CD4-positive, alpha-beta T cell (primary cell): ENCODE measurements at regions not wholly inside any gene's neighbourhood (a gene's known extent, or its start where the extent isn't known, plus 50 kb on each side); places are given as distances from the start of the nearest gene placed in this dataset.

Experiments used
- ATAC-seq: fragments of 200-7000 bp; cut with Tn5 transposase; one replicate; pipeline ENCODE4 v1.10.0; 2022; ENCODE audit warnings: mild to moderate bottlenecking; ENCODE audit not compliant: poor library complexity
- CTCF ChIA-PET: fragments of 350-600 bp; sonication (Branson Sonifier 250); formaldehyde crosslinking; loops from one replicate; lab custom pipeline; 2021; ENCODE audit warnings: antibody characterized with exemption, inconsistent platforms; lab: Charles Lee
- POLR2A ChIA-PET: fragments of 350-600 bp; sonication (Branson Sonifier 250); formaldehyde crosslinking; loops from one replicate; lab custom pipeline; 2021; ENCODE audit warnings: antibody characterized with exemption, inconsistent platforms; lab: Charles Lee
- DNase-seq, 14 experiments: peaks; one replicate each; pipeline ENCODE4 v3.0.0-alpha.2; 2013 to 2020; ENCODE audit warnings: mixed read lengths in 2 of 14
- H3K27ac ChIP-seq, 2 donors: one replicate each; pipeline versions ENCODE4 v1.5.1 to v1.7.0; 2013; ENCODE audit warnings: low read length in 2 of 2, low read depth in 1 of 2, mild to moderate bottlenecking in 1 of 2
- H3K27me3 ChIP-seq, 2 experiments: 1 replicate in 1 of 2; 2 replicates in 1 of 2; pipeline versions ENCODE4 v1.6.1 to v1.7.0; 2013; ENCODE audit warnings: low read length in 2 of 2, control low read depth in 1 of 2, mild to moderate bottlenecking in 1 of 2, moderate library complexity in 1 of 2; ENCODE audit not compliant: insufficient read depth in 2 of 2, control insufficient read depth in 1 of 2
- H3K36me3 ChIP-seq: one replicate; pipeline ENCODE4 v1.6.1; 2013; ENCODE audit warnings: low read length, control low read depth; ENCODE audit not compliant: insufficient read depth
- H3K4me1 ChIP-seq: one replicate; pipeline ENCODE4 v1.6.1; 2013; ENCODE audit warnings: low read length, control low read depth; ENCODE audit not compliant: insufficient read depth
- H3K4me3 ChIP-seq: one replicate; pipeline ENCODE4 v1.5.1; 2013; ENCODE audit warnings: mild to moderate bottlenecking, low read length, moderate library complexity
- H3K9me3 ChIP-seq, 2 experiments: 1 replicate in 1 of 2; 2 replicates in 1 of 2; pipeline versions ENCODE4 v1.6.1 to v1.7.0; 2013; ENCODE audit warnings: low read length in 2 of 2, mild to moderate bottlenecking in 2 of 2, control low read depth in 1 of 2, moderate library complexity in 1 of 2; ENCODE audit not compliant: control insufficient read depth in 1 of 2, insufficient read depth in 1 of 2
- H3K27ac Mint-ChIP-seq: one replicate; pipeline ENCODE4 v1.8.0; 2020; ENCODE audit warnings: mixed read lengths
- H3K27me3 Mint-ChIP-seq: one replicate; pipeline ENCODE4 v1.8.0; 2021; ENCODE audit warnings: mixed read lengths
- H3K36me3 Mint-ChIP-seq: one replicate; pipeline ENCODE4 v1.8.0; 2021; ENCODE audit warnings: low read depth, mixed read lengths
- H3K4me1 Mint-ChIP-seq: one replicate; pipeline ENCODE4 v1.8.0; 2021; ENCODE audit warnings: low read depth, mixed read lengths
- H3K4me3 Mint-ChIP-seq: one replicate; pipeline ENCODE4 v1.8.0; 2020; ENCODE audit warnings: mild to moderate bottlenecking, mixed read lengths
- H3K9me3 Mint-ChIP-seq: one replicate; pipeline ENCODE4 v1.8.0; 2020; ENCODE audit warnings: mixed read lengths
- intact Hi-C, 2 experiments: fragments of 100-400 bp; cut with DNase I in 1 of 2; cut with micrococcal nuclease in 1 of 2; formaldehyde crosslinking; loops; one replicate each; pipeline versions ENCODE4 v1.15.1 to v1.9.0; 2023 to 2025; cut with DNase I, micrococcal nuclease
- TF ChIP-seq, protein P1 (sequence below): fragments of 200-600 bp; IDR thresholded peaks from one replicate; pipeline ENCODE4 v1.8.0; 2022; ENCODE audit warnings: antibody characterized with exemption, mild to moderate bottlenecking

- ATAC-seq = no peak
- CTCF ChIA-PET = no interaction called here
These were observed 188.7 kb upstream of the FBXL4 start for GRCh38 chr6:99136488-99136887.

GRCh38 chr6:99132026-99132635 lies 184.4 kb upstream of the FBXL4 start:
- Mint-ChIP-seq H3K27ac (no peak overlapping the region), H3K9me3 (no peaks in the 10 kb centered on the region), H3K36me3 (no peaks in the 10 kb centered on the region), H3K27me3 (peaks cover 10% of the 10 kb centered on the region), H3K4me3 (no peak overlapping the region), H3K4me1 (no peaks in the 10 kb centered on the region)
- Histone ChIP-seq H3K27ac (no peak overlapping the region), H3K9me3 (no peaks in the 10 kb centered on the region), H3K4me1 (no peaks in the 10 kb centered on the region), H3K4me3 (no peak overlapping the region), H3K27me3 (no peaks in the 10 kb centered on the region), H3K36me3 (no peaks in the 10 kb centered on the region)
- ChIA-PET CTCF (no interaction called here), POLR2A (no interaction called here)
- no peak for ATAC-seq
- TF ChIP-seq, protein P1, sequence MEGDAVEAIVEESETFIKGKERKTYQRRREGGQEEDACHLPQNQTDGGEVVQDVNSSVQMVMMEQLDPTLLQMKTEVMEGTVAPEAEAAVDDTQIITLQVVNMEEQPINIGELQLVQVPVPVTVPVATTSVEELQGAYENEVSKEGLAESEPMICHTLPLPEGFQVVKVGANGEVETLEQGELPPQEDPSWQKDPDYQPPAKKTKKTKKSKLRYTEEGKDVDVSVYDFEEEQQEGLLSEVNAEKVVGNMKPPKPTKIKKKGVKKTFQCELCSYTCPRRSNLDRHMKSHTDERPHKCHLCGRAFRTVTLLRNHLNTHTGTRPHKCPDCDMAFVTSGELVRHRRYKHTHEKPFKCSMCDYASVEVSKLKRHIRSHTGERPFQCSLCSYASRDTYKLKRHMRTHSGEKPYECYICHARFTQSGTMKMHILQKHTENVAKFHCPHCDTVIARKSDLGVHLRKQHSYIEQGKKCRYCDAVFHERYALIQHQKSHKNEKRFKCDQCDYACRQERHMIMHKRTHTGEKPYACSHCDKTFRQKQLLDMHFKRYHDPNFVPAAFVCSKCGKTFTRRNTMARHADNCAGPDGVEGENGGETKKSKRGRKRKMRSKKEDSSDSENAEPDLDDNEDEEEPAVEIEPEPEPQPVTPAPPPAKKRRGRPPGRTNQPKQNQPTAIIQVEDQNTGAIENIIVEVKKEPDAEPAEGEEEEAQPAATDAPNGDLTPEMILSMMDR = no peak
- no peak for DNase-seq
- intact Hi-C loops = no loop called here

More at GRCh38 chr6:99136488-99136887, 188.7 kb upstream of the FBXL4 start:
- Mint-ChIP-seq H3K4me1 (no peaks in the 10 kb centered on the region), H3K36me3 (no peaks in the 10 kb centered on the region), H3K9me3 (no peaks in the 10 kb centered on the region), H3K27me3 (peaks cover 17% of the 10 kb centered on the region), H3K4me3 (no peak overlapping the region), H3K27ac (no peak overlapping the region)
- no peak overlapping the region for H3K4me3 ChIP-seq
- H3K27ac ChIP-seq = no peak overlapping the region
- TF ChIP-seq, protein P1 = no peak
- H3K4me1 ChIP-seq = no peaks in the 10 kb centered on the region
- DNase-seq = no peak
- no peaks in the 10 kb centered on the region for H3K36me3 ChIP-seq
- intact Hi-C loops = no loop called here
- H3K27me3 ChIP-seq = no peaks in the 10 kb centered on the region
- peaks cover 0 to 4% of the 10 kb centered on the region in 2 experiments for H3K9me3 ChIP-seq
- POLR2A ChIA-PET = no interaction called here

GRCh38 chr6:99130897-99131873 lies 183.4 kb upstream of the FBXL4 start:
- CTCF ChIA-PET = no interaction called here
- TF ChIP-seq, protein P1 = no peak
- no peak for ATAC-seq
- H3K27ac ChIP-seq = no peak overlapping the region
- H3K36me3 ChIP-seq = no peaks in the 10 kb centered on the region
- Mint-ChIP-seq H3K36me3 (no peaks in the 10 kb centered on the region), H3K27ac (no peak overlapping the region), H3K9me3 (no peaks in the 10 kb centered on the region), H3K27me3 (peaks cover 6% of the 10 kb centered on the region), H3K4me1 (no peaks in the 10 kb centered on the region), H3K4me3 (no peak overlapping the region)
- no peaks in the 10 kb centered on the region for H3K9me3 ChIP-seq
- H3K27me3 ChIP-seq = no peaks in the 10 kb centered on the region
- H3K4me3 ChIP-seq = no peak overlapping the region
- POLR2A ChIA-PET = no interaction called here
- DNase-seq = no peak
- intact Hi-C loops = no loop called here
- H3K4me1 ChIP-seq = no peaks in the 10 kb centered on the region
